GM12892 (cell line): ENCODE measurements at regions not wholly inside any gene's neighbourhood (a gene's known extent, or its start where the extent isn't known, plus 50 kb on each side); places are given as distances from the start of the nearest gene placed in this dataset.

Experiments used
- POLR2A ChIP-seq: IDR thresholded peaks from 2 replicates; pipeline ENCODE4 v1.6.1; 2011; ENCODE audit warnings: low read depth, low read length, control low read depth
- POLR2AphosphoS5 ChIP-seq: IDR thresholded peaks from 2 replicates; pipeline ENCODE4 v1.6.1; 2011; ENCODE audit warnings: low read depth, low read length, control low read depth
- TAF1 ChIP-seq: IDR thresholded peaks from 2 replicates; pipeline ENCODE4 v1.6.1; 2011; ENCODE audit warnings: low read depth, mild to moderate bottlenecking, control low read depth, low read length, borderline replicate concordance

- TF ChIP-seq POLR2AphosphoS5 (no peak), POLR2A (no peak), TAF1 (no peak)
Measured at GRCh38 chr2:221975151-221975550, 323.6 kb downstream of the PAX3 start.
